Hematopoietic multipotent progenitor cell (in vitro differentiated cells): ENCODE measurements at regions not wholly inside any gene's neighbourhood (a gene's known extent, or its start where the extent isn't known, plus 50 kb on each side); places are given as distances from the start of the nearest gene placed in this dataset.
"Not testable (repeated sequence)": the region's sequence is repeated elsewhere in the genome, so short reads cannot be mapped to it uniquely, and the experiment has no call there.

Experiments
- DNase-seq, 3 donors: peaks; one replicate each; pipeline ENCODE4 v3.0.0-alpha.2; 2011 to 2015; ENCODE audit warnings: low read depth in 2 of 3, low spot score in 2 of 3

DNA sequence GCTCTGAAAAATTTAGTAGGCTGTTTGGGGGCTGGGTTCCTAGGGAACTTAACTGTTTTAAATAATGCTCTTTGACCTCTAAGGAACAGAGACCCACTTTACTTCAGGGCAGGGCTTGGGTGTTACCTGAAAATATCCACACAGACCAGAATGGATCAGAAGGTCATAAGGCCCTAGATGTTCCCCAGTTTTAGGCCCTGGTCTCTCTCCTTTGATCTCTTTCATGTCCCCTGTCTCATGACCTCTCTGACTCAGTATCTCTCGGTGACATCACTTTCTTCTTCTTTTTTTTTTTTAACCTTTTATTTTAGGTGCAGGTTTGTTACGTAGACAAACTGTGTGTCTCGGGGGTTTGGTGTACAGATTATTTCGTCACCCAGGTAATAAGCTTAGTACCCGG is 272.1 kb upstream of the SGK1 start:
- no peak for DNase-seq

DNA sequence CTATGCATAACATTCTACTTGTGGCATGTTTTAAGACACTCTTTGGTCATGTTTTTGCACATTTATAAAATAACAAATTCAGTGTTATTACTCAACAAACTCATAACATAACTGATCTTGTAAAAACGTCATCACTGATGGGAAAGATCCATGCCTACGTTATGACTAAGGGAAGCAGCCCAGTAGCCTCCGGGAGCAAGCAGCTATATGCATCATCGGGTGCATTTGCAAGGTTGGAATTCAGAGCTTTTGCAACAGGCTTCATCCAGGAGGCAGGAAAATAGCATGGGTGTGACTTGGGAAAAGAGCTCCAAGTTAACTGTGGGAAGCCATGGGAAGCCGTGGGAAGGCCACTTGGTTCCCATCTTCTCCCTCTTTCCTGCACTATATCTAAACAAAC is 271.6 kb upstream of the SGK1 start:
- no peak for DNase-seq

DNA sequence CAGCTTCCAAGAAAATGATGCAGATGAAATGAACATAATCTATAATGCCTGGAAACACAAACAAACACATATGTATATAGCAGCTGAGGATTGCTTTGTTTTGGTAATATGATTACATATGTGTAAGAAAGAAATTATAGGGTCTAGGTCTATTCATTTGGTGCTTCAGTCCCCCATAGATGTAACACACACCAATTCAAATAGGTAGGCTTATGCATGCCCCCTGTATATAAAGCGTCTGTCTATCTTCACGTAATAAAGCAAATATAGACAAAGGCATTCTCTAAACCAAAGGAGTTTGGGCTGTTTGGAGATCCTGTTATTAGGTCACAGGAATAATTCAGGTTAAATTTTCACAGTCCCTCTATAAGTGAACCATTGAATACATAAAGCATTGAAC is 270.4 kb upstream of the SGK1 start:
- DNase-seq: no peak

DNA sequence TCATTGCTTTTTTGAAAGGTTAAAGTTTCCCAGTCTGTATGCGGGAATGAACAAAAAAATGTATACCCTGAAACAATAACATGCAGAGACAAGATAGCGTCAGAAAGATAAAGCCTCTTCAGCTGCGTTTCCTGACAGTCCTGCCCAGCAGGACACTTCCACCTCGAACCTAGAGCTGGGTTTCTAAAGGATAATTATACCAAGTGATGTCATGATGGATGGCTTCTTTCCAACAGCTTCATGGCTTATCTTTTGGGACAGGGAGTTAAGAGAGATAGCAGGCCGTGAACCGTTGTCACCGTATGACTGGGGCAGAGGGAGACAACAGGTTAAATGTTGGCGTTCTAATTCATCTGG is 267.6 kb upstream of the SGK1 start:
- DNase-seq: no peak

DNA sequence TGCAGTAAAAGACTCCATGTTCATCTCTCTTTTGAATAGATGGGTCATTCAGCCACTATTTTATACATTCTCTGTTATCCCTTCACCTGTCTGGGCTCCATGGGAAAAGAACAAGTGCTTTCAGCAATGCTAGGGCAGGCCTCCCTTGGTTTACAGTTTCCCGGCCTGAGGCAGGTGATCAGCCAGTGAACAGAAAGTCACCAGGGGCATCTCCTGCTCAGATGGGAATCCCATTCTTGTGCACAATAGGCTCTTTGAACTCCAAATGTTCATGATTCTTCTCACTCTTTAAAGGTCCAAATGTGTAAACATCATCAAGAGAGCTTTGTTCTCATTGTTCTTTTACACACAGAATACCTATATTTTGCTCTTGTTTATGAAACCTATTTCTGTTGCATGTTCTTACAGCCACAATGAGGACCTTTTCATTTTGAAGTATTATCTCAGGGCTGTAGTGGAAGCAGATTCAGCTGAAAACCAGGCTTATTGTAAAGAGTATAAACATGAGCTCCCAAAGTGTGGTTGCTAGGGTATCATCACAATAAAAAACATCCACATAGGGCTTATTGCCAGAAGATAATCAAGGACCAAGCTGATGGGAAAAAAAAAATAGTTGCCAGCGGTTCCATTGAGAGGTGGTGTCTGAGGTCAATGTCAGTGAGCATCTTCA is 267.1 kb upstream of the SGK1 start:
- DNase-seq: no peak

DNA sequence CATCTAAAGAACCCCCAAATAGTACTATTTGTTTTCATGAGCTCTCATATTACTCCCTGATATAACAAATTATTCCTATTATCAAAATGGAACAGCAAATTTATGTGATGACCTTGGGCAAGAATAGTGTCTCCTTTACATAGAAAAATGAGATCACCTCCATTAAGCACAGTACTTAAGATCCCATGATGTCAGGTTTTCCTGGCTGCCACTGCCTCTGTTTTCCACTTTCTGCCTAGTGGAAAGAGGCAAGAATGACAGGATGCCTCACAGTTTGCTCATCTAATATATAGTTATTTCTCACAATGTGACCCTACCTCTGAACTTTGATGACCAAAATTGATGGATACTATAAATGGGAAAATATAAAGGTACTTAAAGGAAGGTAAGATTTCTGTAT is 260.1 kb upstream of the SGK1 start:
- no peak for DNase-seq

DNA sequence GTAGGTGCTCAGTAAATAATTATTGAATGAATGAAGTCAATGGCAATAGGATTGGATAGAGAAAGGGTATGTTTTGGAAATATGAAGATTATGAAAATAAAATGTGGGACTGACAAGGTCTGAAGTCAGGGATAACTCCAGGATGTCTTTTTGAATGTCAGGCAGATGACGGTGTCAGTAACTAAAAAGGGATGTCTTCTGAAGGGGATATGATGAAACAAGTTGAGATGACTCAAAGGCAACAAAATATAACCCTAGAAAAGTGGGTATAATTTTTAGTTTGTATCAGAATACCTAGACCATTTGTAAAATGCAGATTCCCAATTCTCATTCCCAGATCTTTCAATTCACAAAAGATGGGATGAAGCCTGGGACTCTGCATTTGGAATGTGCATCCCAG is 257.3 kb upstream of the SGK1 start:
- no peak for DNase-seq

DNA sequence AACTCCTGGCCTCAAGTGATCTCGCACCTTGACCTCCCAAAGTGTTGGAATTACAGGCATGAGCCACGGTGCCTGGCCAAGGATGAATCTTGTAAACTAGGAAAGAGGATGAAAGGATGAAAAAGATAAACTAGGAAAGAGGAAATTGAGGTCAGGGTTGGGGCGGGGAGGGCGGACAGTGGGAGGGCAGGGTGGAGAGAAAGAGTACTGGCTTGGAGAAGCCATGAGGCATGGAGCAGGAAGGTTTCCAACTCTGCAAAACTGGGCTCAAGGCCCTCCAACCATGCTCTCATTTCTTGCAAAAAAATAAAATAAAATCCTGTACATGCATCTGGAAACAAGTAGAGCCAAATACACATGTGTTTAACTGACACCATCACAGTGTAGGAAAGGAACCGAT is 256.6 kb upstream of the SGK1 start:
- peak in 1 of 3 donors; percentile 3 for DNase-seq

DNA sequence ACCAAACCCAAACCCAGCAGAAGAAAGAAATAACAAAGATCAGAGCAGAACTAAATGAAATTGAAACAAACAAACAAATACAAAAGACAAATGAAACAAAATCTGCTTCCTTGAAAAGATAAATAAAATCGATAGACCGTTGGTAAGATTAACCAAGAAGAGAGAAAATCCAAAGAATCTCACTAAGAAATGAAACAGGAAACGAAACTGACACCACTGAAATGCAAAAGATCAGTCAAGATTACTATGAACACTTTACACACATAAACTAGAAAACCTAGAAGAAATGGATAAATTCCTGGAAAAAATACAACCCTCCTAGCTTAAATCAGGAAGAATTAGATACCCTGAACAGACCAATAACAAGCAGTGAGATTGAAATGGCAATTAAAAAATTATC is 252.1 kb upstream of the SGK1 start:
- not testable (repeated sequence) for DNase-seq

DNA sequence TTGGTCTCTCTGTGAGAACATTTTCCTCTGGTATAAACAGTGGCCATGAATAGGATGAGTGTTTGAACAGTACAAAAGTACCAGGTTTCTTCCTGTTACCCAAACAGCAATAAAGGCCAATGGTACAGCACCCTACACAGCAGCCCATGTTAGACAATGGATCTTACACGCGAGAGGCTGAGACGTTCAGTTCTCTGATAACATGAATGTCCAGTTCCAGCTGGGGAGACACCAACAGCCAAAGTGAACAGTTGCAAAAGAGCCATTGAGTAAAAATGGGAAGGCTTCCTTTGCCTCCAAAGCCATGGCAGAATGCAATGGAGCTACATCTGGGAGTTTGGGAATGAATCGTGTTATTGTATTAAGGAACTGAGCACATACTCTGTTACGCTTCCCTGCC is 246.8 kb upstream of the SGK1 start:
- no peak for DNase-seq

DNA sequence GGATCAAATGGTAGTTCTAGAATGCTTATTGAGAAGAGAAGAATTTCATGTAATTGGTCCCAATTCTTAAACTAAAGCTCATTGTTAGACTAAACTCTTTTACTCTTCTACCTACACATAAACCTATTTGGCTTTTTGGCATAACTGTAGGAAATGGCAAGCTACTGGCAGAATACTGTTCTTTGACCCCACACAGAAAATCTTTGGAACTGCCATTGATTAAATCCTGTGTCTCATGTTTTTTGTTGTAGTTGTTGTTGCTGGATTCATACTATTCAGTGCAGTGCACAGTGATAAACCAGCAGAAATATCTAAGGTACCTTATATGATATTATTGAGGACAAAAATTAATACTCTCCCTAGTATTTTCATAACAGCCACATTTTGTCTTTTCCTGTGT is 242.1 kb upstream of the SGK1 start:
- no peak for DNase-seq

DNA sequence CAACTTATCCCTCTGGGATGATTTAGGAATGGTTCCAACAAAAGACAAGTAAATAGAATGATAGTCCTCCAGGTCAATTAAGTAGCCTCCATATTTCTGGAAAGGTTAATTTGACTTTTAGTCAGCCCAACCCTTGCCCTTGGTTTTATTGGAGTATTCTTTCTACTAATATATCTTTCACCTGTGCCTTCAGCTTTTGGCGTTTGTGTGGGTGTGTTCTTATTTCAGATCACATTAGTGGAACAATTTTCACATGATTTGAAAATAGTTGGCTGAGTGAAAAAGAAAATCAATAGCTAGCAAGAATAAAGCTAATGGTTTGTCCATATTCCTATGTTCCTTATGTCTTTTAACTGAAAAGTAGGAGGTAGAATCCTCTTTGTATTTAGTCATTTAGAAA is 239.6 kb upstream of the SGK1 start:
- DNase-seq: no peak

DNA sequence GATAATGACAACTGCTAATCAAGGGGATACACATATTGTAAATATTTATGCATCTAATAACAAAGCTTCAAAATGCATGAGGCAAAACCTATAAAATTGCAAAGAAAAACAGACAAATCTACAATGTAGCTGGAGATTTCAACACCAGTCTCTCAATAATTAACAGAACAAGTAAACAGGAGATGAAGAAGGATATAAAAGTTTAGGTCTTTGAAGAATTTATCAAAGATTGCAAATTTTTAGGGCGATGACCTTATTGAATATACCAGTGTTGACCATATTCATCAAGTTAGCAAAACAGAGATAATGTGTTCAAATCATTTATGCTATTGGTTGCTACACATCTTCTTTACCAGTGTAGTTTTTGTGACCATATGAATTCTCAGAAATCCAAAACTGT is 237.8 kb upstream of the SGK1 start:
- DNase-seq: no peak

DNA sequence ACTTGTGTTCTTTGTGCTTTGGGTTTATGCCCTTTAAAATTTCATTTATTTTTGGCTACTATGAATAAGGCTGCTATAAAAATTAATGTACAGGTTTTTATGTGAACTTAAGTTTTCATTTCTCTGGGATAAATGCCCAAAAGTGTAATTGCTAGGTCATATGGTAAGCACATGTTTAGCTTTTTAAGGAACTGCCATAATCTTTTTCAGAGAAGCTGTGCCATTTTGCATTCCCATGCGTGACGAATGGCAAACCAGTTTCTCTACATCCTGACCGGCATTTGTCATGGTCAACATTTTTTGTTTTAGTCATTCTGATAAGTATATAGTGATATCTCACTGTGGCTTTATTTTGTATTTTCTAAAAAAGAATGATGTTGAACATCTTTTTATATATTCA is 236.0 kb upstream of the SGK1 start:
- DNase-seq: no peak

DNA sequence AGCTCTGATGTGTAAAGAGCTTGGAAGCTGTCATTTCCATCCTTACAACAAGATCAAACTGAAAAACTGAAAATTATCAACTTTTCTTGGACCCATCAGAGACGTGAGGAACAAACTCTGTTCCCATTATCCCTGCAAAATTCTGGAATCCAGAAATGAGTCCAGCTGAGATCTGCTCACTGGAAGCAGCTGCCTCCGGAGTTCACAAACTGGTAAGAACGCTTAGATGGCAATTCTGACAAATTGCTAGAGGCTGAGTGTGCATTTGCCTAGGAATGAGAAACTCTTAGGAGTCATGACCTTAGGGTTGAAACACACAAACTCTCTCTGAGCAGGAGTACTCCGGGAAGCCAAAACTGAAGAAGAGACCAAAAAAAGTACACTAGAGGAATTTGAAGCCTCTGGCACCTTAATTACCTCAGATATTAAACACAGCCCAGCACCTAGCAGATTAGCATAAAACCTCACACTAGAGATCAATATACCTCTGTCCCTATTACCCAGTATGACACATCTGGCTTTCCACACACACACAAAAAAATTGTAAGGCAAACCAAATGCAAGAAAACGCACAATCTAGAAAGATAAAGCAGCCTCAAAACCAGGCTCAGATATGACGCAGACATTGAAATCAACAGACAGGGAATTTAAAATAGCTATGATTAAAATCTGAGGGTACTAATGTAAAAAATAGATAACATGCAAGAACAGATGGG is 233.5 kb upstream of the SGK1 start:
- no peak for DNase-seq

DNA sequence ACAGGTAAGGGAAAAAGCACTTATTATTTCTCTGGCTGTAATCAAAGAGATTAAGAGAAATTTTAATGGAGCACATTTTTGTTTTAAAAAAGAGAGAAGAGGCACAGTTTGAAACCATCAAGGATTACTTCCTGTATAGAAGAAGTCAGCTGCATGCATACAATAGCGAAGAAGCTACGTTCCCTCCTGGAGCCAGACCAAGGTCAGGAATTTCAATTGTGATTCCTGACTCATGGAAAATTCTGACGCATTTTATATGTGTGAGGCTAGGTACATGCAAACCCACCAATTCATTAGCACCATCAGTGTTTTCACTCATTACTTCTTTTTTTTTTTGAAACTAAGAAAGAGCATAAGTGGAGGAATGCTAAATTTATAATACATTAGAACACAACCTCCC is 232.7 kb upstream of the SGK1 start:
- DNase-seq: no peak

DNA sequence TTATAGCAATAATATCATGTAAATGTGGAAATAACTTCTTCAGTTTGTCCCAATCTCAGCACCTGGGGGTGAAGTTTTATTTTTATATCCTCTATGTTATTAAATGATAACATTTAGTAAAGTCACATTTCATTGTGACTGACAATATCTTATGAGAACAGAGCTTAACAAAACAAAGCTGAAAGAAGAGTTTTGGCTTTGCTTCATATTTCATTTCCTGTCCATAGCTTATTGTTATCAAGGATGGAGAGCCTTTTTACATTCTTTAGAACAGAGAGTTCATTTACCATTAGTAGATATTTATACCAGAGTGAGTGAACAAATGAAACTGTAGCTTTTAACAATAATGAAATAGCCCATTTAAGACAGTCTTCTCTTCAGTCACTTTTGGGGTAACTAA is 231.9 kb upstream of the SGK1 start:
- no peak for DNase-seq

DNA sequence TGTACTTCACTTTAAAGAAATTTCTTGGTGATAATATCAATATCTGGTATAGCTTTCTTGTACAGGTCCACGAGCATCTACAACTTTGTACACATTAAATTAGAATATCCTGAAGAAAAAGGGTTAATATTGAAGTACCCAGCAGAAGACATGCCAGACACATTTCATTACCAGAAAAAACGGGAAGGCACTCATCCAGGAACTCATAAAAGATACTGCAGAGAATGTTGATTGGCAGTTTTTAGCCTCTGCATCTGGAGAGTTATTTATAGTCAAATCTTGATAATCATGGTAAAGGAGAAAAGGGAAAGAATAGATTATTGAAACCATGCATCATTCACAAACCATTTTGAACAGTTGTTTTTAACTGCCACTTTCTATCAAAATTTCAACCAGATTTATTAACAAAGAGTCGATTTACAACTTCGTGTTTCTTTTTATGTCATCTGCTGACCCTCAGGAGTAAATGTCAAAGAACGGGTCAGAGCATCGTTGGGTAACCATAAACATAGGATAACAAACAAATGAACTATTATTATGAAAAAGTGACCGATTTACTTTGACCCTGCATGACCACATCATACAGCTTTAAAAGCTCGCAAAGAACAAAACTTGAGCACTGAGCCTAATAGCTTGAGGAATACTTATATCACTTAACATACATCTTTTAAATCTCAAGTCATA is 229.2 kb upstream of the SGK1 start:
- DNase-seq: no peak

DNA sequence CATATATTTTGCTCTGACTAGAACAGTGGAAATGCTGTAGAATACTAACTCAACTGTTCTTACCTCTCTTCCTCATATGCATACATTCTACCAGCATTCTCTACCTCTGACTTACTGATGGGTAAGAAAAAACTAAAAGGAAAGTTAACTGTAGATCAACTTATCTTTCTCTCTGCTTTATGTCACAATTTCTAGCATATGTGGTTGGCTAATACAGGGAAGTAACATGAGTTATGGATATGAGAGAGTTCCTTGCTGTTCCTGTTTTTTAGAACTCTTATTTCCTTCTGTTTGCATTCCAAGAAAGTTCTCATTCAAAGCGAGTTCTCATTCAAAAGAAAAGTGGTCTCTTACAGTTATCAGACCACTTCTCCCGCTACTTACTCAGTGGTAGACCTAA is 226.8 kb upstream of the SGK1 start:
- DNase-seq: peak in 1 of 3 donors; percentile 14

DNA sequence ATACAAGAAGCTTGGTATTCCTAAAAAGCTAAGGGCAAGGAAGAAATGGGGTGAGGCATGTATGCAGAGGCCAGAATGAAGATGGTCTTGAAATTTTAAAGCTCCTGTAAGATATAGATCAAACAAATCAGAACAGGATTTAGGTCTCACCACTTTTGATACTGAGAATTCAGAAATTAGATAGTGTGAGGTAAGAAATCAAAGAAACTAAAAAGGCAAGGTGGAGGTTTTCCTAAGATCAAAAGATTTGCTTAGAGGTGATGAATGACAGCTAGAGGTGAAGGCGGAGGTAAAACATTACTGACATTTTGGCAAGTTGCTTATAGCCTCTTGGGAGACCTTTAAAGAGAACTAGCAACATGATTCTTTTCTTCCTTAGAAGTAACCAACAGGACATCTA is 225.2 kb upstream of the SGK1 start:
- no peak for DNase-seq

DNA sequence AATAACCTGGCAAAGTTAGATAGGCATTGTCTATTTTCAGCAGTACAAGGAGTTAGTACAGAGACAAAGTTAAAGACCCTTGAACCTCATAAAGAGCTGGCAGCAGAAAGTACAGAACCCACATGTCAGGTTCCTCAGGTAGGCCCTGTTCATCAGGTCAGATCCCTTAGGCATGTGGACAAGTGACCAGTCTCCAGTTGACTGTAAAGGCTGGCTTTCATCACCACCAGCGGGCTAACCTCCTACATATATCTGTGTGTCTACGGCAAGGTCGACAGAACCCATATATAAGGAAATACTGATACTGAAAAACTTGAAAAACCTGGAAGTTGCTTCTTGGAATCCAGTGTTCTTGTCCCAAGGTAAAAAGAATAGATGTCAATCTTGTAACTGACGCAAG is 223.1 kb upstream of the SGK1 start:
- DNase-seq: no peak

DNA sequence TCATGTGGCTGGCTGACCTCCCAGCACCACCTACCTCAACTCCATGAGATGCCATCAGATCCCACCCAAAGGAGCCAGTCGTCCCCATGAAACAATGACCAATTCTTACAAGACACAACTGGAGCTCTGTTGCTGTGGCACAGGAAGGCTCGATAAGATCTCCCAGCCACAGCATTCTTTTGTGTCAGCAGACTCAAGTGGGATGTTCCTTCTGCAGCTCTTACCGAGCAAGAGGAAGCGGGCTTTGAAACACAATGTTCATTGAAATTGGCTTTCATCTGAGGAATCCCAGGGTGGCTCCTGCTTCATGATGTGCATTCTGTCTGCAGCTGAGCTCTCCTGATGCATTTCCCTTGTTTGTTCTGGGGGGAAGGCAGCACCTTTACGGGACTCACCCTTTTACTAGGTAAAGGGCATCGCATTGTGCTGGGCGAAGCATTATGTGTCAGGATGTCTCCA is 222.0 kb upstream of the SGK1 start:
- peak in 2 of 3 donors; percentile 27 to 69 for DNase-seq
